Common myeloid progenitor, CD34-positive (primary cell): ENCODE measurements at regions not wholly inside any gene's neighbourhood (a gene's known extent, or its start where the extent isn't known, plus 50 kb on each side); places are given as distances from the start of the nearest gene placed in this dataset.
"Not testable (repeated sequence)": the region's sequence is repeated elsewhere in the genome, so short reads cannot be mapped to it uniquely, and the experiment has no call there.

Experiments
- CTCF ChIA-PET: fragments of 350-600 bp; sonication (Branson Sonifier 250); formaldehyde crosslinking; loops from one replicate; lab custom pipeline; 2021; ENCODE audit warnings: antibody characterized with exemption; lab: Charles Lee
- POLR2A ChIA-PET: fragments of 350-600 bp; sonication (Branson Sonifier 250); formaldehyde crosslinking; loops from one replicate; lab custom pipeline; 2021; ENCODE audit warnings: antibody characterized with exemption; lab: Charles Lee
- DNase-seq, 3 donors: peaks; one replicate each; pipeline versions ENCODE4 v3.0.0 to v3.0.0-alpha.2; 2013
- H3K27ac ChIP-seq, 2 experiments: 1 replicate in 1 of 2; 2 replicates in 1 of 2; pipeline ENCODE4 v1.7.0; 2013; ENCODE audit warnings: inconsistent platforms in 2 of 2, low read length in 2 of 2, mild to moderate bottlenecking in 2 of 2, low read depth in 1 of 2, moderate library complexity in 1 of 2; ENCODE audit not compliant: severe bottlenecking in 2 of 2, insufficient read depth in 1 of 2, poor library complexity in 1 of 2
- H3K27me3 ChIP-seq, 5 experiments: replicated peaks in 2 of 5; 1 replicate in 3 of 5; 2 replicates in 2 of 5; pipeline versions ENCODE4 v1.6.1 to v1.7.0; 2013; ENCODE audit warnings: low read length in 4 of 5, mild to moderate bottlenecking in 2 of 5, moderate library complexity in 2 of 5, inconsistent platforms in 1 of 5; ENCODE audit not compliant: insufficient read depth in 5 of 5, control insufficient read depth in 4 of 5
- H3K36me3 ChIP-seq, 4 experiments: 1 replicate in 2 of 4; 2 replicates in 2 of 4; pipeline versions ENCODE4 v1.6.1 to v1.7.0; 2013; ENCODE audit warnings: low read length in 3 of 4, control low read depth in 1 of 4, mild to moderate bottlenecking in 1 of 4; ENCODE audit not compliant: control insufficient read depth in 4 of 4, insufficient read depth in 4 of 4
- H3K4me1 ChIP-seq, 4 experiments: 1 replicate in 3 of 4; 2 replicates in 1 of 4; pipeline versions ENCODE4 v1.6.1 to v1.7.1; 2013; ENCODE audit warnings: low read length in 3 of 4, mild to moderate bottlenecking in 3 of 4, control low read depth in 1 of 4, inconsistent platforms in 1 of 4, moderate library complexity in 1 of 4; ENCODE audit not compliant: control insufficient read depth in 4 of 4, insufficient read depth in 4 of 4; ENCODE audit errors: control extremely low read depth in 1 of 4
- H3K4me3 ChIP-seq, 7 experiments: 1 replicate in 4 of 7; 2 replicates in 3 of 7; pipeline versions ENCODE4 v1.5.1 to v1.7.0; 2013; ENCODE audit warnings: mild to moderate bottlenecking in 7 of 7, low read length in 6 of 7, moderate library complexity in 6 of 7, inconsistent platforms in 2 of 7, low read depth in 2 of 7, control low read depth in 1 of 7; ENCODE audit not compliant: insufficient read depth in 4 of 7, control insufficient read depth in 1 of 7; ENCODE audit errors: extremely low read depth in 1 of 7
- H3K9me3 ChIP-seq, 5 experiments: 1 replicate in 4 of 5; 2 replicates in 1 of 5; pipeline versions ENCODE4 v1.6.1 to v1.7.1; 2013; ENCODE audit warnings: low read length in 4 of 5, mild to moderate bottlenecking in 2 of 5, inconsistent platforms in 1 of 5, low read depth in 1 of 5, moderate library complexity in 1 of 5; ENCODE audit not compliant: control insufficient read depth in 4 of 5, insufficient read depth in 2 of 5; ENCODE audit errors: control extremely low read depth in 1 of 5
- WGBS: methylation state at CpG from one replicate; pipeline ENCODE4 v1.1.5; 2013; ENCODE audit not compliant: insufficient coverage; 5-methylcytosine and 5-hydroxymethylcytosine counted together

GRCh38 chr11:15346907-15347306, 232.2 kb downstream of the INSC start:
- Histone ChIP-seq H3K4me1 (no peaks in the 10 kb centered on the region), H3K27me3 (peaks cover 0 to 2% (median 0%) of the 10 kb centered on the region in 5 experiments), H3K36me3 (no peaks in the 10 kb centered on the region), H3K9me3 (no peaks in the 10 kb centered on the region), H3K27ac (no peak overlapping the region), H3K4me3 (no peak overlapping the region)
- 94% methylated on average over 3 of the region's 4 CpGs for WGBS
- ChIA-PET CTCF (no interaction called here), POLR2A (no interaction called here)
- DNase-seq, result no peak

GRCh38 chr11:15347969-15348734, 233.4 kb downstream of the INSC start:
- ChIA-PET CTCF (no interaction called here), POLR2A (no interaction called here)
- Histone ChIP-seq H3K9me3 (no peaks in the 10 kb centered on the region), H3K4me1 (no peaks in the 10 kb centered on the region), H3K27me3 (no peaks in the 10 kb centered on the region), H3K27ac (no peak overlapping the region), H3K4me3 (no peak overlapping the region), H3K36me3 (no peaks in the 10 kb centered on the region)
- 76% methylated on average over 2 of the region's 2 CpGs for WGBS
- no peak for DNase-seq

DNA sequence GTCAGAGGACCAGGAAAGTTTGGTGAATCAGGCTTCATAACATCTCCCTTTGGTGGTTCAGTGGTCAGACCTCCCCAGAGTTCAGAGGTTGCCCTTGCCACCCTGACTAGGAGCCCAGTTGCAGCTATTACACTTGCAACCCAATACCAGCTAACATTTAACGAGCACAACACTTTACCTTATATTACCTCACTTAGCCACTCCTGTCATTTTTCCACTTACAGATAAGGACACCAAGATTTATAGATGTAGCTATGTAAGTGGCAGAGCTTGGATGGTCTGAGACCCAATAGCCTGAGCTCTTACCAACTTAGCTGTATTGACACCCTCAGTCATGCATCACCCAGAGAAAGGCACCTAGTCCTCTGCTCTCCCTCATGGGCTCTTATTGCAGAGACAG, 234.7 kb downstream of the INSC start:
- H3K9me3 ChIP-seq, result no peaks in the 10 kb centered on the region
- no peaks in the 10 kb centered on the region for H3K36me3 ChIP-seq
- ChIA-PET POLR2A (interaction anchor here (0.6 kb wide), 1 partner anchor 71 kb away, joined by 3 read pairs; no protein-coding TSS in a partner anchor), CTCF (no interaction called here)
- no peak overlapping the region for H3K4me3 ChIP-seq
- no peak for DNase-seq
- WGBS, result no CpG with 5 or more reads among the region's 1 CpG
- H3K4me1 ChIP-seq, result no peaks in the 10 kb centered on the region
- no peak overlapping the region for H3K27ac ChIP-seq
- H3K27me3 ChIP-seq, result no peaks in the 10 kb centered on the region

DNA sequence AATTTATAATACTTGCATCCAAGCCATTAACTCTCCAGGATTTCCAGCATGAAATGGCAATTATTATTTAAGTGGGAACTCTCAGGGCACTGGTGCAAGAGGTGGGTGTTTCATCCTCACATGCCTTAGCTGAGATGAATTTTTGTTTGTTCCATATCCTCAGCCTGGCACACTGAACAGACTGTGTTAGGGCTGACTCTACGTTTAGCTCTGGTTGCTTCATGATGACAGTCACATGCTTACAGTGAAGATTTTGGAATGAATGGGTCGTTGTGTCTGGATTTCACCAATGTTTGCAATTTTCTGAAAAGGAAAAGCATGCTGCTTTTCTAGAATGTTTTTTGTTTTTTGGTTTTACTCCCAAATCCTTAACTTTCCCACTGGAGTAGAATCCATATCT, 246.6 kb downstream of the INSC start:
- Histone ChIP-seq H3K27ac (no peak overlapping the region), H3K36me3 (no peaks in the 10 kb centered on the region), H3K27me3 (no peaks in the 10 kb centered on the region), H3K9me3 (no peaks in the 10 kb centered on the region), H3K4me1 (no peaks in the 10 kb centered on the region), H3K4me3 (no peak overlapping the region)
- no peak for DNase-seq
- POLR2A ChIA-PET, result no interaction called here
- CTCF ChIA-PET, result interaction anchor here (0.5 kb wide), 1 partner anchor 34 kb away, joined by 3 read pairs; no protein-coding TSS in a partner anchor
- whole genome bisulfite sequencing, result 78% methylated on average over 1 of the region's 2 CpGs

GRCh38 chr11:15365286-15365685, 250.6 kb downstream of the INSC start:
- H3K4me3 ChIP-seq, POLR2A ChIA-PET, H3K27ac ChIP-seq, DNase-seq, H3K4me1 ChIP-seq, H3K27me3 ChIP-seq, H3K9me3 ChIP-seq, CTCF ChIA-PET, H3K36me3 ChIP-seq: not testable (repeated sequence)
- 91% methylated on average over 4 of the region's 5 CpGs for WGBS

DNA sequence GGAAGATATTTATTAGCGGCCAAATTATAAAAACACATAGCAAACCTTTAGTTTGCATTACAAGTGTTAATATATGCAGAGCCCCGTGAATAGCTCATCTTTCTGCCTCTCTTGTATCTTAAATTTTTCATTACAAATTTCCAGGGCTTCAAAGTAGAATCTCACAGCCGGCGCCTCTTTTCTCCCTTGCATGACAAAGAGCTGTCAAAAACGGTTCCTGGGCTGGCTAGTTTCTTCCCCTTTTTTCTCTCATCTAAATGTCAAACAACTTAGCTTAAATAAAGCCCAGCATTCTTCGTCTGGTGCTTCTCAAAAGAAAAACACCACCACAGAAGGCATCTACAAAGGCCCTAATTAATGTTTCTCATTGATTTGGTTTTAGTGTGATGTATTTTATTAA, 253.0 kb downstream of the INSC start:
- Histone ChIP-seq H3K27me3 (peaks cover 0 to 2% (median 0%) of the 10 kb centered on the region in 5 experiments), H3K4me3 (no peak overlapping the region), H3K27ac (no peak overlapping the region), H3K4me1 (no peaks in the 10 kb centered on the region), H3K36me3 (no peaks in the 10 kb centered on the region), H3K9me3 (no peaks in the 10 kb centered on the region)
- DNase-seq, result no peak
- CTCF ChIA-PET, result no interaction called here
- POLR2A ChIA-PET, result no interaction called here
- WGBS, result 3% methylated on average over 4 of the region's 6 CpGs

- CTCF ChIA-PET, result no interaction called here
- H3K27me3 ChIP-seq, result peaks cover 0 to 2% (median 0%) of the 10 kb centered on the region in 5 experiments
- WGBS, result 67% methylated on average over 1 of the region's 5 CpGs
- H3K4me1 ChIP-seq, result no peaks in the 10 kb centered on the region
- POLR2A ChIA-PET, result no interaction called here
- no peaks in the 10 kb centered on the region for H3K9me3 ChIP-seq
- DNase-seq, result no peak
- H3K36me3 ChIP-seq, result no peaks in the 10 kb centered on the region
- no peak overlapping the region for H3K4me3 ChIP-seq
- no peak overlapping the region for H3K27ac ChIP-seq
Measured at GRCh38 chr11:15370495-15371147, 255.9 kb downstream of the INSC start.
